ENCODE measurements at regions not wholly inside any gene's neighbourhood (a gene's known extent, or its start where the extent isn't known, plus 50 kb on each side); places are given as distances from the start of the nearest gene placed in this dataset.

DNA sequence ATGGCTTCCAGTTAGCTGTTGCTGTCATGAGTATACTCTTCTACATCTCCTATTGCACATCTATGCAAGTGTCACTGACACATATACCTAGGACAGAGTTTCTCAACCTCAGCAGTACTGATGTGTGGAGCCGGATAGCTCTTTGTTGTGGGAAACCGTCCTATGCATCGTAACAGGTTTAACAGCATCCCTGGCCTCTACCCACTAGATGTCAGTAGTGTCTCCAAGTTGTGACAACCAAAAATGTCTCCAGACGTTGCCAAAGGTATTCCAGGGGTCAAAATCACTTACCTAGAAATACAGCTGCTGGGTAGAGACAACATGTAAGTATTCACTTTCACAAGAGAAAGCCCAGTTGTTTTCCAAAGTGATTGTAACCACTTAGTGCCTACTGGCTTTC is 637.6 kb downstream of the RNF144B start:
- TF ChIP-seq, protein P1, sequence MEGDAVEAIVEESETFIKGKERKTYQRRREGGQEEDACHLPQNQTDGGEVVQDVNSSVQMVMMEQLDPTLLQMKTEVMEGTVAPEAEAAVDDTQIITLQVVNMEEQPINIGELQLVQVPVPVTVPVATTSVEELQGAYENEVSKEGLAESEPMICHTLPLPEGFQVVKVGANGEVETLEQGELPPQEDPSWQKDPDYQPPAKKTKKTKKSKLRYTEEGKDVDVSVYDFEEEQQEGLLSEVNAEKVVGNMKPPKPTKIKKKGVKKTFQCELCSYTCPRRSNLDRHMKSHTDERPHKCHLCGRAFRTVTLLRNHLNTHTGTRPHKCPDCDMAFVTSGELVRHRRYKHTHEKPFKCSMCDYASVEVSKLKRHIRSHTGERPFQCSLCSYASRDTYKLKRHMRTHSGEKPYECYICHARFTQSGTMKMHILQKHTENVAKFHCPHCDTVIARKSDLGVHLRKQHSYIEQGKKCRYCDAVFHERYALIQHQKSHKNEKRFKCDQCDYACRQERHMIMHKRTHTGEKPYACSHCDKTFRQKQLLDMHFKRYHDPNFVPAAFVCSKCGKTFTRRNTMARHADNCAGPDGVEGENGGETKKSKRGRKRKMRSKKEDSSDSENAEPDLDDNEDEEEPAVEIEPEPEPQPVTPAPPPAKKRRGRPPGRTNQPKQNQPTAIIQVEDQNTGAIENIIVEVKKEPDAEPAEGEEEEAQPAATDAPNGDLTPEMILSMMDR (conservative IDR thresholded peaks at IDR 0.05; ENCODE audit: low read depth, low read length), result peak; percentile 79
- no peak overlapping the region for H3K4me3 ChIP-seq (ENCODE audit: low read length)
- no peak for DNase-seq (ENCODE audit: low read depth)

DNA sequence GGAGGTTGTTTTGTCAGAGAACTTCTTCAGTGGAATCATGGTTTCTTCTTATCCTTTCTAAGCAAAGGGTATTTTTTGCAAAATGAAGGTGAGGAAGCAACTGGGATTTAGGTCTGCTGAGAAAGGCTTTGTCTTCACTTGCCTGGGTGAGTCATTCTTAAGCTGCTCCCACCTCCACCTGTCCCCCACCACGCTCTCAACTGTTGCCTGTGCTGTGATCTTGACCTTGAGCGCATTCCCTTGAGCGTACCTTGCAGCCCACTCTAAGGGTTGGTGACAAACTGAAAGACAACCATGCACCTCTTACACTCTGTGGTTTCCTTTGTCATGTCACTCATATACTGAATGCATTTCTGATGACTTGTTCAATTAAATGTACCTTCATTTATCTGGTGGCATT is 641.1 kb downstream of the RNF144B start:
- no peak overlapping the region for H3K4me3 ChIP-seq (ENCODE audit: low read length)
- DNase-seq (ENCODE audit: low read depth), result no peak
- TF ChIP-seq, protein P1 (conservative IDR thresholded peaks at IDR 0.05; ENCODE audit: low read depth, low read length), result no peak

DNA sequence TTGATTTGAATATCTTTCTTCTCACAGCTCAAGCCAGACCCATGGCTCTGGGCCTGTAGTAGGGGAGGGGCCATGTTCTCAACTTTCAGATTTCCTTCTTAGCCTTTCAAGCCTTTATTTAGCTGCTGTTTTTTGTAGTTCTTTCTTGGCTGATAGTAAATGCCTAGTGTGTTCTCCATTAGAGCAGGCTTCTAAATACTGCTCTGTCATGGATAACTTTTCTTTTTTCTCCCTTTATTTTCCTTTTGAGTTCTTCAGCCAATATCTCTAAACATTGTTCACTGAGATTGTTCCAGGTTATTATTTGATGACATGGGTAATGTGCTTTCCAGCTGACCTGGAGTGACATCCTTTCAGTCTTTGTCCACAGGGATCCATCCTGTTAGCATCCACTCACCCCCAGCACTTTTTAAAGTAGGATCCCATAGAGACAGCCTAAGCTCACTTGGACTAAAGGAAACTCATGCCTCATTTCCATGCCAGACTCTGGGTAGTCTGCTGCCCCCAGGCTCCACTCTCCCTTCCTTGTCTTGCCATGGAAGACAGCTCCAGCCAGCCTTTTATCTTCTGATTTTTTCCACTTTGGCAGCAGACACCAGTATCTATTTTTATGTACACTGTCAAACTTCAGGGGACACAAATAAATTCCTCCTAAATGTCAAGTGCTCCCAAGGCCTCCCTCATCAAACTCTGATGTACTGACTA is 645.6 kb downstream of the RNF144B start:
- TF ChIP-seq, protein P1 (conservative IDR thresholded peaks at IDR 0.05; ENCODE audit: low read depth, low read length), result no peak
- DNase-seq (ENCODE audit: low read depth), result no peak
- H3K4me3 ChIP-seq (ENCODE audit: low read length), result no peak overlapping the region

DNA sequence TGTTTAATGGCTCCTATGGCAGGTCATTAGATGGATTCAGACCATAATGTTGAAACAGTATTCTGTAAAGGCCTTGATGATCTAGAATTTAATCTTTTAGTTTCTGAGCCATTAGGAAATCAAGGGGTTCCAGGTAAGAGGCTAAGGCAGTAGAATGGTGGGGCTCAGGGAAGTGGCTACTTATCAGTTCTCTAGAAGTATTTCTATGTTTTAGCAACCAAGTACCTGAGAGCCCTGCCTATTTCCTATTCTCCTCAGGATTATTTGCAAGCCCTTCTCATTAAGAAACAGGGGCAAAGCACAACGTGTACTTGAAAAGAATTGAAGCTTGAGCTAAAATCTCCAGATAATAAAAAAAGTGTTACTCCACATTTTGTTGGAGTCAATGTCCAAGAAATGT is 646.5 kb downstream of the RNF144B start:
- H3K4me3 ChIP-seq (ENCODE audit: low read length), result no peak overlapping the region
- no peak for DNase-seq (ENCODE audit: low read depth)
- TF ChIP-seq, protein P1 (conservative IDR thresholded peaks at IDR 0.05; ENCODE audit: low read depth, low read length), result no peak

DNA sequence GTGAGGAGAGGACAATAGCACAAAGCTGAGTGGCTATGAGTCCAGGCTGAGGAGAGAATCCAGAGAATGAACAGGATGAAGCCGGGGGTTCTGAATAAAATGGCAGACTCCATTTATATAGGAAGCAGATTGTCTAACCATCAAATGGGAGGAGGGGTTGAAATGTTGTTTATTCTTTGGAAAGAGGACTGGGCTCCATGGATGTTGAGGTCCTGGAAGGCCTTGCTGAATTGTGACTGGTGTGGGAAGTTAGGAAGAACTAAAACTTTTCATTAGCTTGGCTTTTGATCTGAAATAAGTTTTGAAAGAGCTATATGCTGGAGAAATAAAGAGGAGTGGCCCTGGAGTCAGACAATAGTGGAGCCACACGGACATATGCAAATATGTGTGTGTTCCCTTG is 647.8 kb downstream of the RNF144B start:
- TF ChIP-seq, protein P1 (conservative IDR thresholded peaks at IDR 0.05; ENCODE audit: low read depth, low read length), result no peak
- no peak for DNase-seq (ENCODE audit: low read depth)
- H3K4me3 ChIP-seq (ENCODE audit: low read length), result no peak overlapping the region

DNA sequence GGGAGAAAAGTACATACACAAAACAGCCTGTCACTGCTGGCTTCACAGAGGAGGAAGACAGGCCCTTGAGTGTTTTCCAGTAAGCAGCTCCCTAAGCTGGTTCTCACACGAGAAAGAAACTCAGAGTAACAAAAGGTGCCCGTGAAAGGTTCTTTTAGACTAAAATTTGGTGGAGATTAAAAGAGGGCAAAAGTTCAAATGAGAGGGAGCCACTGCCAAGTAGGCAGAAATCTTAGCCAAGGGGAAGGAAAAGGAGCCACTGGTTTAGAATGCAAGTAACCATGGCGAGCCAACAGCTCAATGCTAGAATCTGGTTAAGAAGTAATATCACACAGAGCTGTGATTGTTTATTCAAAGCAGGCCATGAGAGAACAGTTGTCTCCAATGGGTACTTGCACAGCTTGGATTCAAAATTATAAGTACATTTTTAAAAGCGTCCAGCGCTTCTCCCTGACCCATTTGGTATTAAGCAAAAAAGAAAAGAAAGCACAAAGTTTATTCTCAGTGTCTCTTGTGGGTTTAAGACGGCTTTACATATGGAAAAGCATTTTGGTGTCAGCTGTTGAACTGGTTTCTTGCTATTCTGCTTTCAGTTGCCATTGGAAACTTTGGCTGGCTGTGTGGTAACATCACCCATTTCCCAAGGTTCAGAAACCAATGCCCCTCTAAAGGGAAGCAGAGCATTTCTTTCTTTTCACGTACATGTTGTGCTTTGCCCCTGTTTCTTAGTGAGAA is 648.5 kb downstream of the RNF144B start:
- DNase-seq (ENCODE audit: low read depth), result peak; percentile 65
- H3K4me3 ChIP-seq (ENCODE audit: low read length), result no peak overlapping the region
- TF ChIP-seq, protein P1 (conservative IDR thresholded peaks at IDR 0.05; ENCODE audit: low read depth, low read length), result no peak

DNA sequence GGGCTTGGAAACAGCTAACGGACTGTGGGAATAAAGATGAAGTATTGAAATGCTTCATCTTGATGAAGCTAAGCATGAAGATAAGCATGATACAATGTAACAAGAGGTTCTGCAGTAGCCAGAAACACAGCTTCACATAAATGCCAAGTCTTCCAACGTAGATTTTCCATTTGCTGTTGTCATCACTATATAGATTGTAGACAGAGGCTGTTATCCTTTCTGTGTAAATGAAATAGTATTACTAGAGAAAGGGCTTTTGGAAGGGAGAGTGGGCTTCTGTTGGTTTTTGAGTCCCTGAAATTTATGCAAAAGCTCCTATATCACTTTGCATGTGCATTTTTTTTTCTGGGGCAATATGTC is 649.0 kb downstream of the RNF144B start:
- DNase-seq (ENCODE audit: low read depth), result no peak
- TF ChIP-seq, protein P1 (conservative IDR thresholded peaks at IDR 0.05; ENCODE audit: low read depth, low read length), result no peak
- no peak overlapping the region for H3K4me3 ChIP-seq (ENCODE audit: low read length)
